Uterus (tissue), 3 donors: ENCODE measurements at regions not wholly inside any gene's neighbourhood (a gene's known extent, or its start where the extent isn't known, plus 50 kb on each side); places are given as distances from the start of the nearest gene placed in this dataset.

Experiments
- DNase-seq, 2 donors: peaks; one replicate each; pipeline ENCODE4 v3.0.0-alpha.2; 2019 to 2020
- H3K27ac ChIP-seq, 2 donors: fragments of 200-600 bp; sonication (generic); 1 replicate in 1 of 2; 2 replicates in 1 of 2; pipeline ENCODE4 v1.5.1; 2016 to 2018
- H3K27me3 ChIP-seq, 2 donors: fragments of 200-600 bp; sonication (generic); one replicate each; pipeline ENCODE4 v1.5.1; 2018 to 2019; ENCODE audit warnings: control low read depth in 1 of 2
- H3K36me3 ChIP-seq, 2 donors: fragments of 200-600 bp; sonication (generic); one replicate each; pipeline ENCODE4 v1.5.1; 2019; ENCODE audit warnings: control low read depth in 1 of 2
- H3K4me1 ChIP-seq, 2 donors: fragments of 200-600 bp; sonication (generic); one replicate each; pipeline ENCODE4 v1.5.1; 2018 to 2019; ENCODE audit warnings: control low read depth in 1 of 2
- H3K4me3 ChIP-seq, 2 donors: fragments of 200-600 bp; sonication (generic); 1 replicate in 1 of 2; 2 replicates in 1 of 2; pipeline ENCODE4 v1.5.1; 2018 to 2019; ENCODE audit warnings: mild to moderate bottlenecking in 1 of 2
- H3K9me3 ChIP-seq, 2 donors: fragments of 200-600 bp; sonication (generic); one replicate each; pipeline ENCODE4 v1.5.1; 2019; ENCODE audit warnings: control low read depth in 1 of 2
- CTCF ChIP-seq, 4 experiments: fragments of 200-600 bp in 2 of 4; fragments of 450-650 bp in 2 of 4; sonication (generic) in 2 of 4; IDR thresholded peaks; one replicate each; pipeline ENCODE4 v1.5.1; 2016 to 2019; ENCODE audit warnings: antibody characterized with exemption in 4 of 4, mild to moderate bottlenecking in 2 of 4, moderate library complexity in 1 of 4
- POLR2A ChIP-seq, 2 donors: fragments of 450-650 bp; IDR thresholded peaks; one replicate each; pipeline ENCODE4 v1.6.1; 2016; ENCODE audit warnings: antibody characterized with exemption in 2 of 2, mild to moderate bottlenecking in 1 of 2, moderate library complexity in 1 of 2
- intact Hi-C: fragments of 100-400 bp; cut with DNase I; formaldehyde crosslinking; loops from one replicate; pipeline ENCODE4 v1.15.1; 2023; ENCODE audit warnings: low total_unique reads
- donor health status: DM: yes; HTN: yes; CAD: no.

GRCh38 chr9:22206833-22207232 lies 197.7 kb upstream of the CDKN2B start:
- no peak overlapping the region for H3K4me3 ChIP-seq
- no peak for DNase-seq
- H3K36me3 ChIP-seq: no peaks in the 10 kb centered on the region
- H3K27me3 ChIP-seq: no peaks in the 10 kb centered on the region
- intact Hi-C loops: no loop called here
- H3K27ac ChIP-seq: no peak overlapping the region
- no peak for TF ChIP-seq CTCF (IDR thresholded peaks at IDR 0.05)
- TF ChIP-seq POLR2A (IDR thresholded peaks at IDR 0.05): no peak
- no peaks in the 10 kb centered on the region for H3K4me1 ChIP-seq
- H3K9me3 ChIP-seq: no peaks in the 10 kb centered on the region

DNA sequence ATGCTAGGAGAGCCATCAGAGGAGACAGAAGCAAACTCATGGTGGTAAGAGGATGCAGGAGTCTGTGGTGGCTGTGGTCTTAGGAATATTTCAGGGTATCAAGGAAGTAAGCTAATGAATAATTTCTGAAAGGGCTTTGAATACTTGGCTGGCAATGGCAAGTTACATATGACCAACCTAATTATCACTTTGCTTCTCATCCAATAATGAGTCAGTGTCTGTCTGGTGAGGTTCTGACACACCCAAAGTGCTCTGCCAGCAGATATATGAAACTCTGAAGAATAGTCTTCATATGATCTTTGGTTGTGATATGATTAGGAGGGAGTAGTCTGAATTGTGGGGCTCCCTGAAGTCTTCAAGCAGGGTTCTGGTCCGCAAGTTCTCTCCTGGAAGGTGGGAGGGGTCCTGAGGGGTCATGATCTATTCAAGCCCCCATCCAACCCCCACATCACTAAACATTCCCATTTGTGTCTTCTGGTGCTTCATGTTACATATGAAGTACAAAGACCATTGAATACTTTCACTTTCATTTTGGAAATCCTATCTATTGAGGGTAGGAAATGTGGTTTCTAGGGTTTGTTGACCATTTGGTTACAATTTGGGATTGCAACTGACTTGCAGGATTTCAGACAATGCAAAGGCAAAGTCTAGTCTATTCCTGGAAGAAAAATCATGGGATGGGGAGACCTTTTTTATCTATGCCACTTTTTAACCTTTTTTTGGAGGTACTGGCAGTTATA lies 199.9 kb upstream of the CDKN2B start:
- Histone ChIP-seq H3K27ac (no peak overlapping the region), H3K4me1 (no peaks in the 10 kb centered on the region), H3K36me3 (no peaks in the 10 kb centered on the region), H3K9me3 (no peaks in the 10 kb centered on the region), H3K4me3 (no peak overlapping the region), H3K27me3 (no peaks in the 10 kb centered on the region)
- intact Hi-C loops: no loop called here
- TF ChIP-seq CTCF (IDR thresholded peaks at IDR 0.05): no peak
- no peak for TF ChIP-seq POLR2A (IDR thresholded peaks at IDR 0.05)
- no peak for DNase-seq

- Histone ChIP-seq H3K4me1 (no peaks in the 10 kb centered on the region), H3K27me3 (no peaks in the 10 kb centered on the region), H3K9me3 (no peaks in the 10 kb centered on the region), H3K36me3 (no peaks in the 10 kb centered on the region), H3K4me3 (no peak overlapping the region), H3K27ac (no peak overlapping the region)
- intact Hi-C loops: no loop called here
- DNase-seq: no peak
- TF ChIP-seq POLR2A (IDR thresholded peaks at IDR 0.05) (no peak), CTCF (IDR thresholded peaks at IDR 0.05) (no peak)
These were observed 201.2 kb upstream of the CDKN2B start for GRCh38 chr9:22210262-22210661.

- no peak overlapping the region for H3K27ac ChIP-seq
- TF ChIP-seq POLR2A (IDR thresholded peaks at IDR 0.05) (no peak), CTCF (IDR thresholded peaks at IDR 0.05) (no peak)
- H3K36me3 ChIP-seq: no peaks in the 10 kb centered on the region
- H3K9me3 ChIP-seq: no peaks in the 10 kb centered on the region
- no peak for DNase-seq
- H3K4me1 ChIP-seq: no peaks in the 10 kb centered on the region
- H3K4me3 ChIP-seq: no peak overlapping the region
- H3K27me3 ChIP-seq: no peaks in the 10 kb centered on the region
- intact Hi-C loops: no loop called here
These were observed 201.8 kb upstream of the CDKN2B start for GRCh38 chr9:22210936-22211335.

GRCh38 chr9:22211588-22212360 lies 202.7 kb upstream of the CDKN2B start:
- intact Hi-C loops: no loop called here
- no peak overlapping the region for H3K4me3 ChIP-seq
- H3K27me3 ChIP-seq: no peaks in the 10 kb centered on the region
- TF ChIP-seq CTCF (IDR thresholded peaks at IDR 0.05) (no peak), POLR2A (IDR thresholded peaks at IDR 0.05) (no peak)
- H3K9me3 ChIP-seq: no peaks in the 10 kb centered on the region
- no peaks in the 10 kb centered on the region for H3K36me3 ChIP-seq
- no peak overlapping the region for H3K27ac ChIP-seq
- no peak for DNase-seq
- no peaks in the 10 kb centered on the region for H3K4me1 ChIP-seq
